ENCODE measurements at regions not wholly inside any gene's neighbourhood (a gene's known extent, or its start where the extent isn't known, plus 50 kb on each side); places are given as distances from the start of the nearest gene placed in this dataset.

GRCh38 chr10:71031026-71031425 lies 142.7 kb upstream of the PCBD1 start:
- H3K18ac ChIP-seq (ENCODE audit: low read depth, low read length) = no peak overlapping the region
- in situ Hi-C loops (cut with MboI; ENCODE audit: low sequenced_read_pairs) (no loop called here), intact Hi-C loops (cut with micrococcal nuclease) (no loop called here), dilution Hi-C loops (cut with HindIII; ENCODE audit: low sequenced_read_pairs, unreplicated experiment) (no loop called here)
- H3K79me1 ChIP-seq (ENCODE audit: low read depth in 1 of 2, low read length in 2 of 2) = no peaks in the 10 kb centered on the region
- no peaks in the 10 kb centered on the region for H3K36me3 ChIP-seq (ENCODE audit: control insufficient read depth, insufficient read depth, low read length)
- ATAC-seq (ENCODE audit: low read depth) (no peak), DNase-seq (no peak)
- no peaks in the 10 kb centered on the region for H3K9me3 ChIP-seq (ENCODE audit: control insufficient read depth, insufficient read depth, low read length)
- no peak overlapping the region for H2AFZ ChIP-seq (replicated peaks; ENCODE audit: low read length, poor library complexity)
- CTCF ChIA-PET = no interaction called here
- H3K56ac ChIP-seq (ENCODE audit: extremely low read depth, insufficient read depth, low read length) = no peak overlapping the region
- H3K4me3 ChIP-seq (ENCODE audit: insufficient read depth, low read depth, low read length) = no peak overlapping the region
- POLR2A ChIA-PET (ENCODE audit: unreplicated experiment) = no interaction called here
- peaks cover 28% of the 10 kb centered on the region for H3K27me3 ChIP-seq (ENCODE audit: control insufficient read depth, insufficient read depth, low read length)
- 67% methylated on average over 1 of the region's 4 CpGs; no CpG with 5 or more reads in 1 of the 2 experiments for WGBS, 2 experiments (ENCODE audit: extremely low coverage in 2 of 2, insufficient read length in 1 of 2)
- H3K23ac ChIP-seq (ENCODE audit: low read depth, low read length) = no peak overlapping the region
- no peak overlapping the region for H2AK5ac ChIP-seq (ENCODE audit: low read depth, low read length)
- no peaks in the 10 kb centered on the region for H4K20me1 ChIP-seq (ENCODE audit: insufficient read depth, low read length)
- no peak overlapping the region for H2AK9ac ChIP-seq (replicated peaks; ENCODE audit: low read depth, low read length, poor library complexity)
- H3K9me1 ChIP-seq (ENCODE audit: insufficient read depth, low read length) = no peaks in the 10 kb centered on the region
- BruUV-seq (replicated peaks) = no TSS peak
- H3K27ac ChIP-seq (ENCODE audit: insufficient read depth, low read length) = no peak overlapping the region
- H3K4ac ChIP-seq (ENCODE audit: low read depth, low read length) = no peak overlapping the region
- H2BK15ac ChIP-seq (ENCODE audit: low read depth, low read length) = no peak overlapping the region
- H3K14ac ChIP-seq (replicated peaks; ENCODE audit: low read depth, low read length) = no peak overlapping the region
- H4K5ac ChIP-seq (ENCODE audit: low read depth, low read length) = no peak overlapping the region
- H3K4me2 ChIP-seq (ENCODE audit: low read depth, low read length) = no peak overlapping the region
- H2BK5ac ChIP-seq (ENCODE audit: low read depth, low read length, poor library complexity, severe bottlenecking) = no peak overlapping the region
- H3K9ac ChIP-seq (ENCODE audit: low read depth, low read length) = no peak overlapping the region
- no peak overlapping the region for H2BK120ac ChIP-seq (ENCODE audit: low read depth, low read length)
- TF ChIP-seq CEBPB (IDR thresholded peaks at IDR 0.05; ENCODE audit: low read depth, low read length) (no peak), BHLHE40 (IDR thresholded peaks at IDR 0.05; ENCODE audit: low read depth, low read length) (no peak), MXI1 (IDR thresholded peaks at IDR 0.05; ENCODE audit: borderline replicate concordance, low read depth, low read length) (no peak), MAZ (IDR thresholded peaks at IDR 0.05; ENCODE audit: borderline replicate concordance, low read depth, low read length) (no peak), ELK1 (IDR thresholded peaks at IDR 0.05; ENCODE audit: borderline replicate concordance, low read depth, low read length) (no peak), SMC3 (IDR thresholded peaks at IDR 0.05; ENCODE audit: low read depth, low read length) (no peak), RFX5 (IDR thresholded peaks at IDR 0.05; ENCODE audit: low read depth, low read length) (no peak), MAFK (IDR thresholded peaks at IDR 0.05; ENCODE audit: low read depth, low read length) (no peak), USF2 (IDR thresholded peaks at IDR 0.05; ENCODE audit: low read depth, low read length) (no peak)
- no peak overlapping the region for H4K91ac ChIP-seq (ENCODE audit: insufficient read depth, low read depth, low read length)
- no peak overlapping the region for H4K8ac ChIP-seq (ENCODE audit: low read depth in 2 of 2, low read length in 2 of 2)
- H3K4me1 ChIP-seq (ENCODE audit: control insufficient read depth, insufficient read depth, low read length) = no peaks in the 10 kb centered on the region
- no peak overlapping the region for H2BK20ac ChIP-seq (ENCODE audit: low read depth, low read length)

Data from IMR-90 (cell line).